HepG2 (cell line): ENCODE measurements at regions not wholly inside any gene's neighbourhood (a gene's known extent, or its start where the extent isn't known, plus 50 kb on each side); places are given as distances from the start of the nearest gene placed in this dataset.

Experiments used
- ATAC-seq: fragments of 200-7000 bp; cut with Tn5 transposase; 3 replicates; pipeline ENCODE4 v1.9.1; 2020; ENCODE audit warnings: mild to moderate bottlenecking, moderate library complexity
- BruUV-seq: library from RNA; stranded (reverse); fragments of 400-500 nt; replicated peaks from 2 replicates; lab custom pipeline; 2021; lab: Mats Ljungman, UMichigan
- CTCF ChIA-PET: fragments of 300-600 bp; formaldehyde crosslinking; extraction: SDS; loops from one replicate; lab custom pipeline; 2021; ENCODE audit warnings: low total read pairs, inconsistent platforms, low intra/inter-chr PET ratio; lab: Yijun Ruan, JAX
- POLR2A ChIA-PET: fragments of 350-600 bp; sonication (Branson Sonifier 250); formaldehyde crosslinking; loops from one replicate; lab custom pipeline; 2020; ENCODE audit warnings: antibody characterized with exemption, inconsistent platforms; lab: Yijun Ruan, JAX
- DNase-seq: peaks from one replicate; pipeline ENCODE4 v3.0.0-alpha.2; 2015; ENCODE audit warnings: low spot score
- FAIRE-seq: peaks from 3 replicates; lab custom pipeline; 2011; peaks lifted over from hg19 to GRCh38; lab: Jason Lieb, UNC
- H2AFZ ChIP-seq: one replicate; pipeline ENCODE4 v1.6.1; 2011; ENCODE audit warnings: low read length, inconsistent platforms
- H3K27ac ChIP-seq: fragments of 300-600 bp; 3 replicates; pipeline ENCODE4 v1.8.0; 2011; ENCODE audit warnings: mixed run types, mild to moderate bottlenecking, mixed read lengths, low read length, inconsistent platforms; ENCODE audit not compliant: insufficient read depth; ENCODE audit errors: extremely low read length
- H3K27me3 ChIP-seq, 2 experiments: fragments of 200-600 bp in 1 of 2; 2 replicates in 1 of 2; 3 replicates in 1 of 2; pipeline versions ENCODE4 v1.6.0 to v1.8.0; 2011; ENCODE audit warnings: low read length in 2 of 2, mild to moderate bottlenecking in 2 of 2, moderate library complexity in 2 of 2, inconsistent platforms in 1 of 2; ENCODE audit not compliant: insufficient read depth in 2 of 2, control insufficient read depth in 1 of 2
- H3K36me3 ChIP-seq, 2 experiments: fragments of 200-600 bp in 1 of 2; replicated peaks in 1 of 2; 2 replicates in 1 of 2; 3 replicates in 1 of 2; pipeline versions ENCODE4 v1.5.1 to v1.8.0; 2011; ENCODE audit warnings: low read length in 2 of 2, inconsistent platforms in 1 of 2; ENCODE audit not compliant: insufficient read depth in 2 of 2, control insufficient read depth in 1 of 2
- H3K4me1 ChIP-seq: 2 replicates; pipeline ENCODE4 v1.5.1; 2012; ENCODE audit warnings: low read length, inconsistent platforms; ENCODE audit not compliant: insufficient read depth
- H3K4me2 ChIP-seq: 2 replicates; pipeline ENCODE4 v1.6.0; 2011; ENCODE audit warnings: low read depth, low read length, inconsistent platforms
- H3K4me3 ChIP-seq, 3 experiments: fragments of 200-600 bp in 1 of 3; sonication (generic), shearing (Covaris generic) in 1 of 3; replicated peaks in 1 of 3; 2 replicates each; pipeline ENCODE4 v1.5.1; 2011 to 2016; ENCODE audit warnings: low read length in 3 of 3, inconsistent platforms in 2 of 3, low read depth in 2 of 3, mild to moderate bottlenecking in 2 of 3, control low read depth in 1 of 3, mixed read lengths in 1 of 3; ENCODE audit not compliant: insufficient read depth in 1 of 3
- H3K79me2 ChIP-seq: one replicate; pipeline ENCODE4 v1.6.1; 2011; ENCODE audit warnings: low read length, inconsistent platforms; ENCODE audit not compliant: insufficient read depth
- H3K9ac ChIP-seq: 2 replicates; pipeline ENCODE4 v1.6.0; 2011; ENCODE audit warnings: mild to moderate bottlenecking, low read depth, low read length, inconsistent platforms; ENCODE audit not compliant: insufficient read depth
- H3K9me3 ChIP-seq: 2 replicates; pipeline ENCODE4 v1.5.1; 2012; ENCODE audit warnings: mild to moderate bottlenecking, low read length
- H4K20me1 ChIP-seq: 2 replicates; pipeline ENCODE4 v1.6.0; 2011; ENCODE audit warnings: inconsistent platforms, mild to moderate bottlenecking, low read length, moderate library complexity; ENCODE audit not compliant: insufficient read depth
- CEBPB ChIP-seq: IDR thresholded peaks from 2 replicates; pipeline ENCODE4 v1.6.1; 2011; ENCODE audit warnings: low read depth, low read length, improper control_type of control experiment, borderline replicate concordance
- GFI1 ChIP-seq: sonication (generic); formaldehyde crosslinking; IDR thresholded peaks from 2 replicates; pipeline ENCODE4 v1.5.0; 2020; ENCODE audit warnings: missing genetic modification reagents, mild to moderate bottlenecking, borderline replicate concordance
- IRF2 ChIP-seq: IDR thresholded peaks from 2 replicates; pipeline ENCODE4 v1.6.1; 2018; ENCODE audit warnings: missing genetic modification reagents, missing compliant biosample characterization
- MEIS1 ChIP-seq: sonication (generic); formaldehyde crosslinking; IDR thresholded peaks from 2 replicates; pipeline ENCODE4 v1.9.0; 2021; ENCODE audit warnings: mild to moderate bottlenecking, missing genetic modification reagents, moderate library complexity, borderline replicate concordance
- RFXAP ChIP-seq: sonication (generic); formaldehyde crosslinking; IDR thresholded peaks from 2 replicates; pipeline ENCODE4 v1.4.0; 2020; ENCODE audit warnings: missing genetic modification reagents, borderline replicate concordance
- SNRNP70 ChIP-seq: fragments of 200-400 bp; formaldehyde crosslinking; IDR thresholded peaks from 2 replicates; pipeline ENCODE4 v1.6.1; 2017; ENCODE audit warnings: mild to moderate bottlenecking, low read depth, low read length, moderate library complexity
- ZNF160 ChIP-seq: sonication (generic); formaldehyde crosslinking; IDR thresholded peaks from 2 replicates; pipeline ENCODE4 v1.8.0; 2022; ENCODE audit warnings: mild to moderate bottlenecking, inconsistent platforms, missing genetic modification reagents
- ZNF546 ChIP-seq: sonication (generic); formaldehyde crosslinking; conservative IDR thresholded peaks from 2 replicates; pipeline ENCODE4 v1.8.1; 2023; ENCODE audit warnings: mild to moderate bottlenecking, missing genetic modification reagents
- ZNF557 ChIP-seq: sonication (generic); formaldehyde crosslinking; IDR thresholded peaks from 2 replicates; pipeline ENCODE4 v1.4.0; 2020; ENCODE audit warnings: missing genetic modification reagents
- WGBS: methylation state at CpG from one replicate; pipeline ENCODE4 v1.1.6; 2017; ENCODE audit warnings: low lambda C conversion rate; 5-methylcytosine and 5-hydroxymethylcytosine counted together
- in situ Hi-C: cut with HindIII; loops from 2 replicates; pipeline ENCODE4 v1.10.0; 2017; ENCODE audit warnings: low pct_unique_long_range_greater_than_20kb; ENCODE audit not compliant: extremely low pct_ligation_motif_present
- intact Hi-C: fragments of 100-400 bp; cut with micrococcal nuclease; formaldehyde crosslinking; loops from one replicate; pipeline ENCODE4 v1.10.0; 2022; ENCODE audit not compliant: unreplicated experiment
- TF ChIP-seq, protein P1 (sequence below): fragments of 450-650 bp; IDR thresholded peaks from 2 replicates; pipeline ENCODE4 v1.6.1; 2017; ENCODE audit warnings: mild to moderate bottlenecking
- TF ChIP-seq, protein P2 (sequence below): sonication (generic); formaldehyde crosslinking; IDR thresholded peaks from 2 replicates; pipeline ENCODE4 v1.5.0; 2020; ENCODE audit warnings: missing genetic modification reagents
- TF ChIP-seq, protein P3 (sequence below): sonication (generic); formaldehyde crosslinking; IDR thresholded peaks from 2 replicates; pipeline ENCODE4 v1.4.0; 2020; ENCODE audit warnings: missing genetic modification reagents, borderline replicate concordance
- TF ChIP-seq, protein P4 (sequence below), 2 experiments: sonication (generic) in 1 of 2; formaldehyde crosslinking in 1 of 2; IDR thresholded peaks; 2 replicates each; pipeline versions ENCODE4 v1.4.0 to v1.6.1; 2018 to 2020; ENCODE audit warnings: missing genetic modification reagents in 2 of 2, borderline replicate concordance in 1 of 2, low read depth in 1 of 2, mild to moderate bottlenecking in 1 of 2, missing biosample characterization in 1 of 2

DNA sequence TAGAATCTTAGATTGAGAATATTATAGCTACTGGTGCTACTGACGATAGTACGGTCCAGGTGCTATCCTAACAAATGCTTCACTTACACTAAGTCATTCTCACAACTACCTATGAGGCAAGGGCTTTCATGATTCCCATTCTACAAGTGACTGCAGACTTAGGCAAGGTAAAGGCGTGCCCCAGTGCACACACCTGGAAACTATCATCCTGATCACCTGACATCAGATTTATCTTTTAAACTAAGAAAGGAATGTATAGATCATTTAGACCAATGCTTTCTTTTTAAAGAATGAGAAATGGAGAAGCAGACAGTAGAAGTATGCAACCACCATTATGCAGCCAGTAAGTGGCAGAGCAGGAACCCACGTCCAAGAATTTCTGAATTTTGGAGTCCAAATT, 59.2 kb upstream of the LRRN1 start:
- Histone ChIP-seq H3K4me2 (no peak overlapping the region), H4K20me1 (no peaks in the 10 kb centered on the region), H3K79me2 (no peaks in the 10 kb centered on the region), H3K4me1 (no peaks in the 10 kb centered on the region), H3K27ac (no peak overlapping the region), H3K9me3 (no peaks in the 10 kb centered on the region), H3K36me3 (no peaks in the 10 kb centered on the region), H2AFZ (no peak overlapping the region), H3K4me3 (no peak overlapping the region), H3K27me3 (no peaks in the 10 kb centered on the region), H3K9ac (no peak overlapping the region)
- WGBS: 23% methylated on average over 4 of the region's 4 CpGs
- ChIA-PET POLR2A (no interaction called here), CTCF (no interaction called here)
- DNase-seq: no peak
- FAIRE-seq: no peak
- no TSS peak for BruUV-seq
- in situ Hi-C loops: no loop called here
- ATAC-seq: no peak
- TF ChIP-seq SNRNP70: no peak
- TF ChIP-seq RFXAP (CRISPR knock-in tag): no peak
- TF ChIP-seq ZNF546: no peak
- TF ChIP-seq, protein P1, sequence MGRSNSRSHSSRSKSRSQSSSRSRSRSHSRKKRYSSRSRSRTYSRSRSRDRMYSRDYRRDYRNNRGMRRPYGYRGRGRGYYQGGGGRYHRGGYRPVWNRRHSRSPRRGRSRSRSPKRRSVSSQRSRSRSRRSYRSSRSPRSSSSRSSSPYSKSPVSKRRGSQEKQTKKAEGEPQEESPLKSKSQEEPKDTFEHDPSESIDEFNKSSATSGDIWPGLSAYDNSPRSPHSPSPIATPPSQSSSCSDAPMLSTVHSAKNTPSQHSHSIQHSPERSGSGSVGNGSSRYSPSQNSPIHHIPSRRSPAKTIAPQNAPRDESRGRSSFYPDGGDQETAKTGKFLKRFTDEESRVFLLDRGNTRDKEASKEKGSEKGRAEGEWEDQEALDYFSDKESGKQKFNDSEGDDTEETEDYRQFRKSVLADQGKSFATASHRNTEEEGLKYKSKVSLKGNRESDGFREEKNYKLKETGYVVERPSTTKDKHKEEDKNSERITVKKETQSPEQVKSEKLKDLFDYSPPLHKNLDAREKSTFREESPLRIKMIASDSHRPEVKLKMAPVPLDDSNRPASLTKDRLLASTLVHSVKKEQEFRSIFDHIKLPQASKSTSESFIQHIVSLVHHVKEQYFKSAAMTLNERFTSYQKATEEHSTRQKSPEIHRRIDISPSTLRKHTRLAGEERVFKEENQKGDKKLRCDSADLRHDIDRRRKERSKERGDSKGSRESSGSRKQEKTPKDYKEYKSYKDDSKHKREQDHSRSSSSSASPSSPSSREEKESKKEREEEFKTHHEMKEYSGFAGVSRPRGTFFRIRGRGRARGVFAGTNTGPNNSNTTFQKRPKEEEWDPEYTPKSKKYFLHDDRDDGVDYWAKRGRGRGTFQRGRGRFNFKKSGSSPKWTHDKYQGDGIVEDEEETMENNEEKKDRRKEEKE: no peak
- no peak for TF ChIP-seq IRF2
- TF ChIP-seq, protein P2, sequence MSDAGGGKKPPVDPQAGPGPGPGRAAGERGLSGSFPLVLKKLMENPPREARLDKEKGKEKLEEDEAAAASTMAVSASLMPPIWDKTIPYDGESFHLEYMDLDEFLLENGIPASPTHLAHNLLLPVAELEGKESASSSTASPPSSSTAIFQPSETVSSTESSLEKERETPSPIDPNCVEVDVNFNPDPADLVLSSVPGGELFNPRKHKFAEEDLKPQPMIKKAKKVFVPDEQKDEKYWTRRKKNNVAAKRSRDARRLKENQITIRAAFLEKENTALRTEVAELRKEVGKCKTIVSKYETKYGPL: no peak
- TF ChIP-seq CEBPB: no peak
- TF ChIP-seq, protein P3, sequence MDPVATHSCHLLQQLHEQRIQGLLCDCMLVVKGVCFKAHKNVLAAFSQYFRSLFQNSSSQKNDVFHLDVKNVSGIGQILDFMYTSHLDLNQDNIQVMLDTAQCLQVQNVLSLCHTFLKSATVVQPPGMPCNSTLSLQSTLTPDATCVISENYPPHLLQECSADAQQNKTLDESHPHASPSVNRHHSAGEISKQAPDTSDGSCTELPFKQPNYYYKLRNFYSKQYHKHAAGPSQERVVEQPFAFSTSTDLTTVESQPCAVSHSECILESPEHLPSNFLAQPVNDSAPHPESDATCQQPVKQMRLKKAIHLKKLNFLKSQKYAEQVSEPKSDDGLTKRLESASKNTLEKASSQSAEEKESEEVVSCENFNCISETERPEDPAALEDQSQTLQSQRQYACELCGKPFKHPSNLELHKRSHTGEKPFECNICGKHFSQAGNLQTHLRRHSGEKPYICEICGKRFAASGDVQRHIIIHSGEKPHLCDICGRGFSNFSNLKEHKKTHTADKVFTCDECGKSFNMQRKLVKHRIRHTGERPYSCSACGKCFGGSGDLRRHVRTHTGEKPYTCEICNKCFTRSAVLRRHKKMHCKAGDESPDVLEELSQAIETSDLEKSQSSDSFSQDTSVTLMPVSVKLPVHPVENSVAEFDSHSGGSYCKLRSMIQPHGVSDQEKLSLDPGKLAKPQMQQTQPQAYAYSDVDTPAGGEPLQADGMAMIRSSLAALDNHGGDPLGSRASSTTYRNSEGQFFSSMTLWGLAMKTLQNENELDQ (CRISPR knock-in tag): no peak
- no peak for TF ChIP-seq ZNF160 (CRISPR knock-in tag)
- TF ChIP-seq, protein P4, sequence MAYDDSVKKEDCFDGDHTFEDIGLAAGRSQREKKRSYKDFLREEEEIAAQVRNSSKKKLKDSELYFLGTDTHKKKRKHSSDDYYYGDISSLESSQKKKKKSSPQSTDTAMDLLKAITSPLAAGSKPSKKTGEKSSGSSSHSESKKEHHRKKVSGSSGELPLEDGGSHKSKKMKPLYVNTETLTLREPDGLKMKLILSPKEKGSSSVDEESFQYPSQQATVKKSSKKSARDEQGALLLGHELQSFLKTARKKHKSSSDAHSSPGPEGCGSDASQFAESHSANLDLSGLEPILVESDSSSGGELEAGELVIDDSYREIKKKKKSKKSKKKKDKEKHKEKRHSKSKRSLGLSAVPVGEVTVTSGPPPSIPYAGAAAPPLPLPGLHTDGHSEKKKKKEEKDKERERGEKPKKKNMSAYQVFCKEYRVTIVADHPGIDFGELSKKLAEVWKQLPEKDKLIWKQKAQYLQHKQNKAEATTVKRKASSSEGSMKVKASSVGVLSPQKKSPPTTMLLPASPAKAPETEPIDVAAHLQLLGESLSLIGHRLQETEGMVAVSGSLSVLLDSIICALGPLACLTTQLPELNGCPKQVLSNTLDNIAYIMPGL (CRISPR knock-in tag; IDR thresholded peaks at IDR 0.05; ENCODE audit: borderline replicate concordance in 1 of 2, low read depth in 1 of 2): no peak
- TF ChIP-seq MEIS1 (CRISPR knock-in tag): no peak
- TF ChIP-seq GFI1 (CRISPR knock-in tag): no peak
- no peak for TF ChIP-seq ZNF557 (CRISPR knock-in tag)
- TF ChIP-seq, all 625 proteins: peak for 0
- intact Hi-C loops: no loop called here
